Smooth muscle cell (in vitro differentiated cells): ENCODE measurements at regions not wholly inside any gene's neighbourhood (a gene's known extent, or its start where the extent isn't known, plus 50 kb on each side); places are given as distances from the start of the nearest gene placed in this dataset.

Experiments
- DNase-seq: peaks from one replicate; lab custom pipeline; 2025; ENCODE audit not compliant: unreplicated experiment; lab: John Stamatoyannopoulos, UW
- H2AFZ ChIP-seq: fragments of 200-600 bp; sonication (generic); 2 replicates; pipeline ENCODE4 v1.6.0; 2016; ENCODE audit warnings: antibody characterized with exemption, low read depth, mild to moderate bottlenecking
- H3F3A ChIP-seq: fragments of 200-600 bp; sonication (generic); 2 replicates; pipeline ENCODE4 v1.6.0; 2017; ENCODE audit warnings: antibody characterized with exemption, low read depth
- H3K27ac ChIP-seq: fragments of 200-600 bp; sonication (generic); 2 replicates; pipeline ENCODE4 v1.5.1; 2016; ENCODE audit warnings: low read depth, mild to moderate bottlenecking
- H3K27me3 ChIP-seq: fragments of 200-600 bp; sonication (generic); 2 replicates; pipeline ENCODE4 v1.6.1; 2016; ENCODE audit warnings: low read depth, mild to moderate bottlenecking
- H3K36me3 ChIP-seq: fragments of 200-600 bp; sonication (generic); 2 replicates; pipeline ENCODE4 v1.5.1; 2016; ENCODE audit warnings: low read depth
- H3K4me1 ChIP-seq: fragments of 200-600 bp; sonication (generic); 2 replicates; pipeline ENCODE4 v1.5.1; 2016; ENCODE audit warnings: low read depth
- H3K4me2 ChIP-seq: fragments of 200-600 bp; sonication (generic); 2 replicates; pipeline ENCODE4 v1.6.0; 2016; ENCODE audit warnings: mild to moderate bottlenecking
- H3K4me3 ChIP-seq: fragments of 200-600 bp; sonication (generic); 2 replicates; pipeline ENCODE4 v1.5.1; 2016; ENCODE audit warnings: mild to moderate bottlenecking
- H3K79me2 ChIP-seq: fragments of 200-600 bp; sonication (generic); 2 replicates; pipeline ENCODE4 v1.6.0; 2016; ENCODE audit warnings: low read depth, mild to moderate bottlenecking
- H3K9ac ChIP-seq: fragments of 200-600 bp; sonication (generic); 2 replicates; pipeline ENCODE4 v1.6.0; 2016; ENCODE audit warnings: low read depth
- H3K9me3 ChIP-seq: fragments of 200-600 bp; sonication (generic); replicated peaks from 2 replicates; pipeline ENCODE4 v1.5.1; 2016; ENCODE audit warnings: low read depth
- H4K20me1 ChIP-seq: fragments of 200-600 bp; sonication (generic); 2 replicates; pipeline ENCODE4 v1.6.0; 2016; ENCODE audit warnings: low read depth
- WGBS: methylation state at CpG from one replicate; pipeline ENCODE4 v1.1.7; 2016; ENCODE audit warnings: low lambda C conversion rate; 5-methylcytosine and 5-hydroxymethylcytosine counted together
- TF ChIP-seq, protein P1 (sequence below): fragments of 200-600 bp; sonication (generic); IDR thresholded peaks from 2 replicates; pipeline ENCODE4 v1.5.1; 2017; ENCODE audit warnings: borderline replicate concordance, mild to moderate bottlenecking, antibody characterized with exemption; ENCODE audit not compliant: insufficient read depth, poor library complexity, severe bottlenecking

DNA sequence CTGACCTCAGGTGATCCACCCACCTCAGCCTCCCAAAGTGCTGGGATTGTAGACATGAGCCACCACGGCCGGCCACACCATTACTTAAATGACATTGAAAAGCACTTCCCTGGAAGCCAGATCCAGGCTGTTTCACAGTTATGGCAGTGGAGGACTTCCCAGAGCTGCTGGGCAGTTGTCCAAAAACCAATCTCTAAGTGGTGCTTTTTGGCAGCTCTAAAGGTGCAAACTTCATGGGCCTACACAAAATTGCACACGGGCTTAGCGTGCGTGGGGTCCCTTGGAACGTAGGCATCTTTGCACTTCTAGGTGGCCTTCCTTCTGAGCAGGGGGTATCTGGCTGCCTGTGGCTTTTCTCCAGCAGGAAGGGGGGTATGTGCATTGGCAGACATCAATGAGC, 172.3 kb downstream of the SHOX start:
- no peaks in the 10 kb centered on the region for H3K79me2 ChIP-seq
- peaks cover 3% of the 10 kb centered on the region for H3K27me3 ChIP-seq
- H3K9ac ChIP-seq = no peak overlapping the region
- H3K4me3 ChIP-seq = no peak overlapping the region
- DNase-seq = no peak
- H3K27ac ChIP-seq = no peak overlapping the region
- no peaks in the 10 kb centered on the region for H4K20me1 ChIP-seq
- no peak overlapping the region for H3K4me2 ChIP-seq
- H3K36me3 ChIP-seq = no peaks in the 10 kb centered on the region
- no peaks in the 10 kb centered on the region for H3K4me1 ChIP-seq
- TF ChIP-seq, protein P1, sequence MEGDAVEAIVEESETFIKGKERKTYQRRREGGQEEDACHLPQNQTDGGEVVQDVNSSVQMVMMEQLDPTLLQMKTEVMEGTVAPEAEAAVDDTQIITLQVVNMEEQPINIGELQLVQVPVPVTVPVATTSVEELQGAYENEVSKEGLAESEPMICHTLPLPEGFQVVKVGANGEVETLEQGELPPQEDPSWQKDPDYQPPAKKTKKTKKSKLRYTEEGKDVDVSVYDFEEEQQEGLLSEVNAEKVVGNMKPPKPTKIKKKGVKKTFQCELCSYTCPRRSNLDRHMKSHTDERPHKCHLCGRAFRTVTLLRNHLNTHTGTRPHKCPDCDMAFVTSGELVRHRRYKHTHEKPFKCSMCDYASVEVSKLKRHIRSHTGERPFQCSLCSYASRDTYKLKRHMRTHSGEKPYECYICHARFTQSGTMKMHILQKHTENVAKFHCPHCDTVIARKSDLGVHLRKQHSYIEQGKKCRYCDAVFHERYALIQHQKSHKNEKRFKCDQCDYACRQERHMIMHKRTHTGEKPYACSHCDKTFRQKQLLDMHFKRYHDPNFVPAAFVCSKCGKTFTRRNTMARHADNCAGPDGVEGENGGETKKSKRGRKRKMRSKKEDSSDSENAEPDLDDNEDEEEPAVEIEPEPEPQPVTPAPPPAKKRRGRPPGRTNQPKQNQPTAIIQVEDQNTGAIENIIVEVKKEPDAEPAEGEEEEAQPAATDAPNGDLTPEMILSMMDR = no peak
- 90% methylated on average over 6 of the region's 6 CpGs for WGBS
- H2AFZ ChIP-seq = no peak overlapping the region
- no peaks in the 10 kb centered on the region for H3K9me3 ChIP-seq
- H3F3A ChIP-seq = no peaks in the 10 kb centered on the region

DNA sequence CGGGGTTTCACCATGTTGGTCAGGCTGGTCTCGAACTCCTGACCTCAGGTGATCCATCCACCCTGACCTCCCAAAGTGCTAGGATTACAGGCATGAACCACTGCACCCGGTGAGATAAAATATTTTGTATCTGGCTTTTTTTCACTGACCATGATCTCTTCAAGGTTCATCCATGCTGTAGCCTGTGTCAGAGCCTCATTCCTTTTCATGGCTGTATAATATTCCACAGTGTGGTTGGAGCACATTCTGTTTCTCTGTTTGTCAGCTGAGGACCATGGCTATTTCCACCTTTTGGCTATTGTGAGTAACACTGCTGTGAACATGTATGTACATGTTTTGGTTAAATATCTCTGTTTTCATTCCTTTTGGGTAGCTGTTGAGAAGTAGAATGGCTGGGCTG, 169.2 kb downstream of the SHOX start:
- Histone ChIP-seq H3K4me3 (no peak overlapping the region), H3K27ac (no peak overlapping the region), H4K20me1 (no peaks in the 10 kb centered on the region), H3K9me3 (no peaks in the 10 kb centered on the region), H3K4me2 (no peak overlapping the region), H2AFZ (no peak overlapping the region), H3K36me3 (no peaks in the 10 kb centered on the region), H3K79me2 (no peaks in the 10 kb centered on the region), H3K9ac (no peak overlapping the region), H3K27me3 (no peaks in the 10 kb centered on the region), H3K4me1 (no peaks in the 10 kb centered on the region), H3F3A (no peaks in the 10 kb centered on the region)
- 97% methylated on average over 3 of the region's 3 CpGs for WGBS
- DNase-seq = no peak
- TF ChIP-seq, protein P1 = no peak

DNA sequence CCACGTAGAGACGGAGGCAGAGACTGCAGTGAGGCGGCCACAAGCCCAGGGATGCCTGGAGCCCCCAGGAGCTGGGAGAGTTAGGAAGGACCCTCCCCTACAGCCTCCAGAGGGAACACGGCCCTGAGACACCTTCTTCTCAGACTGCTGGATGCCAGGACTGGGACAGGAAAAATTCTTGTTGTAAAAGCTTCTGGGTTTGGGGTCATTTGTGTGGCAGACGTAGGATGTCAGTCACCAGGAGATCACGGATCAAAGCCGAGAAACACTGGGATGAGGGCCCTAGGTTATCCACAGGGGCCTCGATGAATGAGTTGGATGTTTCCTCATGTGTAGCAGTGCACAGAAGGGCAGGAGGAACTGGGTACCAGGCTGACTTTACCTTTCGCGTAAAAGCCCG, 163.7 kb downstream of the SHOX start:
- H3K79me2 ChIP-seq = no peaks in the 10 kb centered on the region
- no peak overlapping the region for H3K27ac ChIP-seq
- TF ChIP-seq, protein P1 = no peak
- DNase-seq = no peak
- H3F3A ChIP-seq = no peaks in the 10 kb centered on the region
- peaks cover 12% of the 10 kb centered on the region for H3K4me1 ChIP-seq
- no peaks in the 10 kb centered on the region for H3K9me3 ChIP-seq
- no peak overlapping the region for H2AFZ ChIP-seq
- 88% methylated on average over 11 of the region's 11 CpGs for WGBS
- no peak overlapping the region for H3K9ac ChIP-seq
- no peak overlapping the region for H3K4me3 ChIP-seq
- H3K36me3 ChIP-seq = no peaks in the 10 kb centered on the region
- no peaks in the 10 kb centered on the region for H4K20me1 ChIP-seq
- H3K27me3 ChIP-seq = peaks cover 29% of the 10 kb centered on the region
- no peak overlapping the region for H3K4me2 ChIP-seq

DNA sequence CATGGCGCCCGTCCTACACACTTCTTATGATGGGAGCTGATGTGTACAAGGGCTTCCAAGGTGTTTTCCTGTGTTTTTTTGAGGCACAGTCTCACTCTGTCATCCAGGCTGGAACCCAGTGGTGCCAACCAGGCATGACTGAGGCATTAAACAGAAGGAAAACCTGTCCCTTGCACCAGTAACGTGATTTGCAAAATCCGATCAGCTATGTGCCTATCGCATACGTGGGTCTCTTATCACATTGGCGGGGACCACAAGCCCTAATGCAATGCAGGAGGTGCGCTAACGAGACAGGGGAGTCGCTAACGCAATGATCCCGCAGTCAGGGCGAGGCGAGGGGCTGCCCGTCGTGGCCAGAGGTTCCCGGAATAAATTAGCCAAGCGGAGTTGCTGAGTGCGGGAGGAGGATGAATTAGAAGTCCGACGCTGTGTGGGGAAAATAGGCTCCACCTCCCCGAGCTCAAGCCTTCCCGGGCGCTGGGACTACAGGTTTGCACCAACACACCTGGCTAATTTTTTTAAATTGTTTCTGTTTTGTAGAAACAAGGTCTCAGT, 162.7 kb downstream of the SHOX start:
- no peak overlapping the region for H3K4me2 ChIP-seq
- H3K27ac ChIP-seq = no peak overlapping the region
- no peaks in the 10 kb centered on the region for H3K9me3 ChIP-seq
- no peaks in the 10 kb centered on the region for H3K36me3 ChIP-seq
- H3K9ac ChIP-seq = no peak overlapping the region
- peaks cover 37% of the 10 kb centered on the region for H3K27me3 ChIP-seq
- H4K20me1 ChIP-seq = no peaks in the 10 kb centered on the region
- H3K4me1 ChIP-seq = peaks cover 15% of the 10 kb centered on the region
- no peak overlapping the region for H3K4me3 ChIP-seq
- TF ChIP-seq, protein P1 = no peak
- WGBS = 66% methylated on average over 24 of the region's 24 CpGs
- H3K79me2 ChIP-seq = no peaks in the 10 kb centered on the region
- no peak for DNase-seq
- H2AFZ ChIP-seq = no peak overlapping the region
- H3F3A ChIP-seq = no peaks in the 10 kb centered on the region
